ENCODE measurements at regions not wholly inside any gene's neighbourhood (a gene's known extent, or its start where the extent isn't known, plus 50 kb on each side); places are given as distances from the start of the nearest gene placed in this dataset.

DNA sequence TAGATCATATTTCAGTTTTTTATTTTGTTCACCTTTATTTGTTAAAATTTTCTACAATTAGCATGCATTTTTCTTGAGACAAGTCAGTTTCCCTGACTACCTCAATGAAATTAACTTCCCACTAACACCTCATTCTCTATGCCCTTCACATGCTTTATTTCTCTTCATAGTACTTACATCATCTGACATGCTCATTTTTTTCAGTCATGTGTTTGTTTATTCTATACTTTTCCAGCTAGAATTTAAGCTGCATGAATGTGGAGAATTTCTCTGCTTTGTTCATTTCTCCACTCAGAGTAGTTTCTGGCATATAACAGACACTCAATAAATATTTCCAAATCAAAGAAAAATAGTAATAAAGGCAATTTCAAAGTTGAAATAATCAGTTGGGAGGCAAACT lies 78.9 kb upstream of the SCN7A start:
- ATAC-seq (ENCODE audit: insufficient read depth, low FRiP score) (no peak), DNase-seq (peak in 2 of 3 donors; percentile 37 to 38)
- Histone ChIP-seq H3K9me3 (ENCODE audit: control insufficient read depth in 4 of 4, insufficient read depth in 3 of 4, low read length in 3 of 4) (no peaks in the 10 kb centered on the region), H3K4me3 (no peak overlapping the region), H3K9ac (ENCODE audit: insufficient read depth in 1 of 2, low read length in 2 of 2) (no peak overlapping the region), H3K4me1 (ENCODE audit: control insufficient read depth in 5 of 5, insufficient read depth in 5 of 5, low read length in 5 of 5) (peaks cover 0 to 15% (median 0%) of the 10 kb centered on the region in 5 donors), H3K36me3 (ENCODE audit: control insufficient read depth in 4 of 4, insufficient read depth in 4 of 4, low read length in 4 of 4) (no peaks in the 10 kb centered on the region), H3K27ac (ENCODE audit: low read depth in 1 of 2, low read length in 1 of 2) (no peak overlapping the region), H3K27me3 (ENCODE audit: control insufficient read depth in 3 of 3, insufficient read depth in 3 of 3, low read length in 2 of 3) (no peaks in the 10 kb centered on the region)
- TF ChIP-seq, protein P1, sequence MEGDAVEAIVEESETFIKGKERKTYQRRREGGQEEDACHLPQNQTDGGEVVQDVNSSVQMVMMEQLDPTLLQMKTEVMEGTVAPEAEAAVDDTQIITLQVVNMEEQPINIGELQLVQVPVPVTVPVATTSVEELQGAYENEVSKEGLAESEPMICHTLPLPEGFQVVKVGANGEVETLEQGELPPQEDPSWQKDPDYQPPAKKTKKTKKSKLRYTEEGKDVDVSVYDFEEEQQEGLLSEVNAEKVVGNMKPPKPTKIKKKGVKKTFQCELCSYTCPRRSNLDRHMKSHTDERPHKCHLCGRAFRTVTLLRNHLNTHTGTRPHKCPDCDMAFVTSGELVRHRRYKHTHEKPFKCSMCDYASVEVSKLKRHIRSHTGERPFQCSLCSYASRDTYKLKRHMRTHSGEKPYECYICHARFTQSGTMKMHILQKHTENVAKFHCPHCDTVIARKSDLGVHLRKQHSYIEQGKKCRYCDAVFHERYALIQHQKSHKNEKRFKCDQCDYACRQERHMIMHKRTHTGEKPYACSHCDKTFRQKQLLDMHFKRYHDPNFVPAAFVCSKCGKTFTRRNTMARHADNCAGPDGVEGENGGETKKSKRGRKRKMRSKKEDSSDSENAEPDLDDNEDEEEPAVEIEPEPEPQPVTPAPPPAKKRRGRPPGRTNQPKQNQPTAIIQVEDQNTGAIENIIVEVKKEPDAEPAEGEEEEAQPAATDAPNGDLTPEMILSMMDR (IDR thresholded peaks at IDR 0.05; ENCODE audit: control extremely low read depth, extremely low read depth), result no peak

DNA sequence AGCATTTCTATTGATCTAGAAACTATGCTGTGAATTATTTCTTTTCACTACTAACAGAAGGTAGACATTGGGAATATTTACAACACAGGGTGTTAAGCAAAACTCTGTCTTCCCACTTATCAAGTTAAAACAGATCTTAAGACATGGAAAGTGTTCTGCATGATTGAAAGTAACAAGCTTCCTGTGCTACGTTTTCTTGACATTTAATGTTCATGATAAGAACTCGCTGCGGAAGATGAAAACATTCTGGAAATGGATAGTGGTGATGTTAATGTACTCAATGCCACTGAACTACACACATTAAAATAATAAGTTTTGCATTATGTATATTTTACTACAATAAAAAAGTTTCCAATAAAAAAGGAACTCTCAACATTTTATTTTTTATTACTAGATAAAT lies 74.4 kb upstream of the SCN7A start:
- peak in 2 of 3 donors; percentile 3 to 4 for DNase-seq
- ATAC-seq (ENCODE audit: insufficient read depth, low FRiP score), result no peak
- peaks cover 0 to 11% (median 0%) of the 10 kb centered on the region in 5 donors for H3K4me1 ChIP-seq (ENCODE audit: control insufficient read depth in 5 of 5, insufficient read depth in 5 of 5, low read length in 5 of 5)
- no peaks in the 10 kb centered on the region for H3K27me3 ChIP-seq (ENCODE audit: control insufficient read depth in 3 of 3, insufficient read depth in 3 of 3, low read length in 2 of 3)
- WGBS, 2 donors, result 19 to 20% methylated on average over 3 of the region's 3 CpGs
- no peaks in the 10 kb centered on the region for H3K36me3 ChIP-seq (ENCODE audit: control insufficient read depth in 4 of 4, insufficient read depth in 4 of 4, low read length in 4 of 4)
- no peak overlapping the region for H3K4me3 ChIP-seq
- no peaks in the 10 kb centered on the region for H3K9me3 ChIP-seq (ENCODE audit: control insufficient read depth in 4 of 4, insufficient read depth in 3 of 4, low read length in 3 of 4)
- no peak overlapping the region for H3K27ac ChIP-seq (ENCODE audit: low read depth in 1 of 2, low read length in 1 of 2)
- TF ChIP-seq, protein P1 (IDR thresholded peaks at IDR 0.05; ENCODE audit: control extremely low read depth, extremely low read depth), result no peak
- no peak overlapping the region for H3K9ac ChIP-seq (ENCODE audit: insufficient read depth in 1 of 2, low read length in 2 of 2)

DNA sequence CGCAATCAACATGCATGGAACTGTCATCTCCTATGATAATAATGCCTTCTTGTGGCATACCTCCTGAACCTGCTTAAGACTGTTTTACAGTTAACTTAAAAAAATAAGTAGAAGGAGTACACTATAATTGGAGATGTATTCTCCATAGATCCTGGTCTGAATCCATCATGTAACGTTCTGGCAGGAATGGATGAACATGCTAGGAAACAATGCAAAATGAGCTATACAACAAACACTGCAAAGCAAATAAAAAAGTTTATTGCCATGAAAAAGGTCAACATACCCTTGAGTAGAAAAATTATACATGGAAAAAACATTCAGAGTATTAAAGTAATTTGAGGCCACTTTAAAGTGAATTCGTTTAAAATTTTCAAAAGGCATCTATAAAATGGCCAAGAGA lies 71.5 kb upstream of the SCN7A start:
- TF ChIP-seq, protein P1 (IDR thresholded peaks at IDR 0.05; ENCODE audit: control extremely low read depth, extremely low read depth), result no peak
- no peaks in the 10 kb centered on the region for H3K4me1 ChIP-seq (ENCODE audit: control insufficient read depth in 5 of 5, insufficient read depth in 5 of 5, low read length in 5 of 5)
- no peak overlapping the region for H3K27ac ChIP-seq (ENCODE audit: low read depth in 1 of 2, low read length in 1 of 2)
- ATAC-seq (ENCODE audit: insufficient read depth, low FRiP score) (no peak), DNase-seq (no peak)
- 95% methylated on average over 3 of the region's 3 CpGs for WGBS, 2 donors
- H3K27me3 ChIP-seq (ENCODE audit: control insufficient read depth in 3 of 3, insufficient read depth in 3 of 3, low read length in 2 of 3), result no peaks in the 10 kb centered on the region
- H3K4me3 ChIP-seq, result no peak overlapping the region
- no peak overlapping the region for H3K9ac ChIP-seq (ENCODE audit: insufficient read depth in 1 of 2, low read length in 2 of 2)
- no peaks in the 10 kb centered on the region for H3K9me3 ChIP-seq (ENCODE audit: control insufficient read depth in 4 of 4, insufficient read depth in 3 of 4, low read length in 3 of 4)
- no peaks in the 10 kb centered on the region for H3K36me3 ChIP-seq (ENCODE audit: control insufficient read depth in 4 of 4, insufficient read depth in 4 of 4, low read length in 4 of 4)

DNA sequence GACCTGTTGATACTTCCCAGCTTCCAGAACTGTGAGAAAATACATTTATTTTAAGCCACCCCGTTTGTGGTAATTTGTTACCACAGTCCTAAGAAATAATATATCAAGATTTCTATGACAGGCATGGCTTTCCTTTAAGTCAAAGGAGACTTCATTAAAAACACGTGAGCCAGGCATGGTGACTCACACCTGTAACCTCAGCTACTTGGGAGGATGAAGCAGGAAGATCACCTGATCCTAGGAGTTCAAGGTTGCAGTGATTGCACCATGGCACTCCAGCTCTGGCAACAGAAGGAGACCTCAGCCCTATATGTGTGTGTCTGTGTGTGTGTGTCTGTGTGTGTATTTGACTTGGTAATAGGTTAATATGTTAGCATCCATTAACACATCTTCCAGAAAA lies 69.8 kb upstream of the SCN7A start:
- 74 to 75% methylated on average over 2 of the region's 2 CpGs for WGBS, 2 donors
- H3K4me3 ChIP-seq, result no peak overlapping the region
- DNase-seq (no peak), ATAC-seq (ENCODE audit: insufficient read depth, low FRiP score) (no peak)
- TF ChIP-seq, protein P1 (IDR thresholded peaks at IDR 0.05; ENCODE audit: control extremely low read depth, extremely low read depth), result no peak
- no peak overlapping the region for H3K27ac ChIP-seq (ENCODE audit: low read depth in 1 of 2, low read length in 1 of 2)
- H3K4me1 ChIP-seq (ENCODE audit: control insufficient read depth in 5 of 5, insufficient read depth in 5 of 5, low read length in 5 of 5), result no peaks in the 10 kb centered on the region
- H3K27me3 ChIP-seq (ENCODE audit: control insufficient read depth in 3 of 3, insufficient read depth in 3 of 3, low read length in 2 of 3), result no peaks in the 10 kb centered on the region
- H3K9me3 ChIP-seq (ENCODE audit: control insufficient read depth in 4 of 4, insufficient read depth in 3 of 4, low read length in 3 of 4), result no peaks in the 10 kb centered on the region
- no peak overlapping the region for H3K9ac ChIP-seq (ENCODE audit: insufficient read depth in 1 of 2, low read length in 2 of 2)
- no peaks in the 10 kb centered on the region for H3K36me3 ChIP-seq (ENCODE audit: control insufficient read depth in 4 of 4, insufficient read depth in 4 of 4, low read length in 4 of 4)

Data from lung (tissue), 11 donors.